NT2/D1 (cell line): ENCODE measurements at regions not wholly inside any gene's neighbourhood (a gene's known extent, or its start where the extent isn't known, plus 50 kb on each side); places are given as distances from the start of the nearest gene placed in this dataset.

Experiments
- YY1 ChIP-seq: IDR thresholded peaks from 2 replicates; pipeline ENCODE4 v1.6.1; 2011; ENCODE audit not compliant: insufficient read length, insufficient read depth
- ZNF274 ChIP-seq: IDR thresholded peaks from 2 replicates; pipeline ENCODE4 v1.6.1; 2011; ENCODE audit warnings: mild to moderate bottlenecking, low read depth, low read length

- TF ChIP-seq YY1 (no peak), ZNF274 (no peak)
These were observed 211.4 kb upstream of the ERCC4 start for GRCh38 chr16:13708347-13709120.
